Breast epithelium (tissue), 4 donors: ENCODE measurements at regions not wholly inside any gene's neighbourhood (a gene's known extent, or its start where the extent isn't known, plus 50 kb on each side); places are given as distances from the start of the nearest gene placed in this dataset.
"Not testable (repeated sequence)": the region's sequence is repeated elsewhere in the genome, so short reads cannot be mapped to it uniquely, and the experiment has no call there.

ENCODE experiments used
- DNase-seq, 2 donors: peaks; one replicate each; pipeline ENCODE4 v3.0.0-alpha.2; 2019; ENCODE audit warnings: low spot score in 2 of 2
- H3K27ac ChIP-seq, 2 donors: fragments of 200-600 bp; sonication (generic) in 1 of 2; one replicate each; pipeline ENCODE4 v1.5.1; 2016 to 2019; ENCODE audit warnings: mild to moderate bottlenecking in 1 of 2
- H3K27me3 ChIP-seq, 2 donors: fragments of 200-600 bp; sonication (generic) in 1 of 2; one replicate each; pipeline versions ENCODE4 v1.5.1 to v1.6.0; 2017 to 2019; ENCODE audit warnings: control low read depth in 1 of 2, mild to moderate bottlenecking in 1 of 2
- H3K36me3 ChIP-seq: fragments of 200-600 bp; one replicate; pipeline ENCODE4 v1.5.1; 2019
- H3K4me1 ChIP-seq, 2 donors: fragments of 200-600 bp; sonication (generic); one replicate each; pipeline ENCODE4 v1.5.1; 2016 to 2019; ENCODE audit warnings: control low read depth in 1 of 2
- H3K4me3 ChIP-seq, 3 donors: fragments of 200-600 bp; sonication (generic); 1 replicate in 2 of 3; 2 replicates in 1 of 3; pipeline ENCODE4 v1.5.1; 2016 to 2019; ENCODE audit warnings: mild to moderate bottlenecking in 3 of 3, moderate library complexity in 2 of 3
- H3K9me3 ChIP-seq, 2 donors: fragments of 200-600 bp; sonication (generic) in 1 of 2; one replicate each; pipeline ENCODE4 v1.5.1; 2016 to 2019; ENCODE audit warnings: control low read depth in 1 of 2
- CTCF ChIP-seq, 3 donors: fragments of 450-650 bp; IDR thresholded peaks; one replicate each; pipeline ENCODE4 v1.5.1; 2016 to 2017; ENCODE audit warnings: antibody characterized with exemption in 3 of 3, mild to moderate bottlenecking in 3 of 3, moderate library complexity in 3 of 3
- POLR2A ChIP-seq: fragments of 450-650 bp; IDR thresholded peaks from one replicate; pipeline ENCODE4 v1.6.1; 2016; ENCODE audit warnings: antibody characterized with exemption, mild to moderate bottlenecking, moderate library complexity
- POLR2AphosphoS5 ChIP-seq, 3 donors: sonication (generic); formaldehyde crosslinking; IDR thresholded peaks; one replicate each; pipeline ENCODE4 v1.6.1; 2017; ENCODE audit warnings: antibody characterized with exemption in 3 of 3
- intact Hi-C: fragments of 100-400 bp; cut with DNase I; formaldehyde crosslinking; loops from one replicate; pipeline ENCODE4 v1.15.1; 2023; ENCODE audit warnings: low total_unique reads

- Histone ChIP-seq H3K4me3 (no peak overlapping the region), H3K27ac (no peak overlapping the region), H3K4me1 (no peaks in the 10 kb centered on the region), H3K36me3 (no peaks in the 10 kb centered on the region), H3K9me3 (peaks cover 6 to 26% of the 10 kb centered on the region in 2 donors), H3K27me3 (no peaks in the 10 kb centered on the region)
- TF ChIP-seq CTCF (IDR thresholded peaks at IDR 0.05) (no peak), POLR2AphosphoS5 (IDR thresholded peaks at IDR 0.05) (no peak), POLR2A (no peak)
- intact Hi-C loops = no loop called here
- no peak for DNase-seq
Measured at GRCh38 chr5:124172389-124173003, 573.9 kb downstream of the ZNF608 start.

- H3K4me3 ChIP-seq, intact Hi-C loops, H3K36me3 ChIP-seq, H3K4me1 ChIP-seq, H3K27me3 ChIP-seq, H3K27ac ChIP-seq, DNase-seq: not testable (repeated sequence)
- peaks cover 6 to 22% of the 10 kb centered on the region in 2 donors for H3K9me3 ChIP-seq
Measured at GRCh38 chr5:124168093-124168492, 578.3 kb downstream of the ZNF608 start.

- no peaks in the 10 kb centered on the region for H3K4me1 ChIP-seq
- no peaks in the 10 kb centered on the region for H3K27me3 ChIP-seq
- intact Hi-C loops = no loop called here
- TF ChIP-seq POLR2AphosphoS5 (IDR thresholded peaks at IDR 0.05) (no peak), POLR2A (no peak)
- no peak overlapping the region for H3K4me3 ChIP-seq
- H3K27ac ChIP-seq = no peak overlapping the region
- DNase-seq = no peak
- H3K9me3 ChIP-seq = no peaks in the 10 kb centered on the region
- no peaks in the 10 kb centered on the region for H3K36me3 ChIP-seq
Measured at GRCh38 chr5:124162767-124163532, 583.5 kb downstream of the ZNF608 start.

GRCh38 chr5:124161266-124161665, 585.2 kb downstream of the ZNF608 start:
- Histone ChIP-seq H3K27ac (no peak overlapping the region), H3K4me1 (no peaks in the 10 kb centered on the region), H3K36me3 (no peaks in the 10 kb centered on the region), H3K27me3 (no peaks in the 10 kb centered on the region), H3K9me3 (no peaks in the 10 kb centered on the region), H3K4me3 (no peak overlapping the region)
- intact Hi-C loops = no loop called here
- TF ChIP-seq CTCF (IDR thresholded peaks at IDR 0.05) = no peak
- TF ChIP-seq POLR2AphosphoS5 (IDR thresholded peaks at IDR 0.05) = no peak
- TF ChIP-seq POLR2A = no peak
- no peak for DNase-seq

- TF ChIP-seq POLR2A (no peak), POLR2AphosphoS5 (IDR thresholded peaks at IDR 0.05) (no peak), CTCF (IDR thresholded peaks at IDR 0.05) (no peak)
- DNase-seq = no peak
- Histone ChIP-seq H3K9me3 (peaks cover 6 to 9% of the 10 kb centered on the region in 2 donors), H3K27me3 (no peaks in the 10 kb centered on the region), H3K4me3 (no peak overlapping the region), H3K4me1 (no peaks in the 10 kb centered on the region), H3K36me3 (no peaks in the 10 kb centered on the region), H3K27ac (no peak overlapping the region)
- intact Hi-C loops = no loop called here
Measured at GRCh38 chr5:124160265-124160664, 586.2 kb downstream of the ZNF608 start.

- Histone ChIP-seq H3K4me3 (no peak overlapping the region), H3K27me3 (no peaks in the 10 kb centered on the region), H3K27ac (no peak overlapping the region), H3K9me3 (peaks cover 6 to 29% of the 10 kb centered on the region in 2 donors), H3K4me1 (no peaks in the 10 kb centered on the region), H3K36me3 (peaks cover 6% of the 10 kb centered on the region)
- TF ChIP-seq POLR2A (no peak), POLR2AphosphoS5 (IDR thresholded peaks at IDR 0.05) (no peak), CTCF (IDR thresholded peaks at IDR 0.05) (no peak)
- intact Hi-C loops = no loop called here
- no peak for DNase-seq
Measured at GRCh38 chr5:124157320-124157719, 589.1 kb downstream of the ZNF608 start.
